IMR-90 (cell line): ENCODE measurements at regions not wholly inside any gene's neighbourhood (a gene's known extent, or its start where the extent isn't known, plus 50 kb on each side); places are given as distances from the start of the nearest gene placed in this dataset.

ENCODE experiments used
- ATAC-seq: fragments of 200-7000 bp; cut with Tn5 transposase; 2 replicates; pipeline ENCODE4 v1.9.1; 2020; ENCODE audit warnings: low read depth, mild to moderate bottlenecking, moderate library complexity
- BruUV-seq: library from RNA; stranded (reverse); fragments of 400-500 nt; replicated peaks from 2 replicates; lab custom pipeline; 2021; lab: Mats Ljungman, UMichigan
- CTCF ChIA-PET: fragments of 300-600 bp; formaldehyde crosslinking; extraction: SDS; loops from one replicate; lab custom pipeline; 2021; ENCODE audit warnings: antibody characterized with exemption; lab: Yijun Ruan, JAX
- POLR2A ChIA-PET: fragments of 300-600 bp; sonication (Branson Sonifier 250); formaldehyde crosslinking; loops from one replicate; lab custom pipeline; 2022; ENCODE audit warnings: antibody characterized with exemption; ENCODE audit not compliant: unreplicated experiment; lab: Charles Lee
- DNase-seq: peaks from one replicate; pipeline ENCODE4 v3.0.0; 2013
- H2AFZ ChIP-seq: replicated peaks from 2 replicates; pipeline ENCODE3; 2013; ENCODE audit warnings: low read length, mild to moderate bottlenecking; ENCODE audit not compliant: poor library complexity
- H2AK5ac ChIP-seq: 2 replicates; pipeline ENCODE4 v1.6.1; 2013; ENCODE audit warnings: low read depth, low read length, inconsistent platforms
- H2AK9ac ChIP-seq: replicated peaks from 2 replicates; pipeline ENCODE3; 2013; ENCODE audit warnings: mild to moderate bottlenecking, low read depth, low read length, moderate library complexity; ENCODE audit not compliant: poor library complexity
- H2BK120ac ChIP-seq: 2 replicates; pipeline ENCODE4 v1.6.1; 2013; ENCODE audit warnings: low read depth, low read length, inconsistent platforms
- H2BK15ac ChIP-seq: 3 replicates; pipeline ENCODE4 v1.6.1; 2013; ENCODE audit warnings: low read depth, low read length, inconsistent platforms
- H2BK20ac ChIP-seq: 2 replicates; pipeline ENCODE4 v1.6.1; 2013; ENCODE audit warnings: low read depth, mild to moderate bottlenecking, inconsistent platforms, low read length, moderate library complexity
- H2BK5ac ChIP-seq: 2 replicates; pipeline ENCODE4 v1.6.1; 2013; ENCODE audit warnings: mild to moderate bottlenecking, low read depth, low read length, inconsistent platforms; ENCODE audit not compliant: poor library complexity, severe bottlenecking
- H3K14ac ChIP-seq: replicated peaks from 2 replicates; pipeline ENCODE4 v1.6.1; 2013; ENCODE audit warnings: low read depth, low read length, inconsistent platforms
- H3K18ac ChIP-seq: 2 replicates; pipeline ENCODE4 v1.6.1; 2013; ENCODE audit warnings: low read depth, low read length, control low read depth
- H3K23ac ChIP-seq: 2 replicates; pipeline ENCODE4 v1.6.1; 2013; ENCODE audit warnings: low read depth, low read length, inconsistent platforms
- H3K27ac ChIP-seq: 2 replicates; pipeline ENCODE4 v1.5.1; 2013; ENCODE audit warnings: mild to moderate bottlenecking, control low read depth, low read length; ENCODE audit not compliant: insufficient read depth
- H3K27me3 ChIP-seq: 2 replicates; pipeline ENCODE4 v1.6.1; 2013; ENCODE audit warnings: low read length; ENCODE audit not compliant: control insufficient read depth, insufficient read depth
- H3K36me3 ChIP-seq: 2 replicates; pipeline ENCODE4 v1.6.1; 2013; ENCODE audit warnings: low read length, mixed read lengths; ENCODE audit not compliant: control insufficient read depth, insufficient read depth
- H3K4ac ChIP-seq: 2 replicates; pipeline ENCODE4 v1.6.1; 2013; ENCODE audit warnings: low read depth, low read length, inconsistent platforms
- H3K4me1 ChIP-seq: 2 replicates; pipeline ENCODE4 v1.6.1; 2013; ENCODE audit warnings: low read length, mixed read lengths; ENCODE audit not compliant: control insufficient read depth, insufficient read depth
- H3K4me2 ChIP-seq: 2 replicates; pipeline ENCODE4 v1.6.1; 2013; ENCODE audit warnings: low read depth, mild to moderate bottlenecking, control low read depth, low read length, moderate library complexity
- H3K4me3 ChIP-seq: 2 replicates; pipeline ENCODE4 v1.5.1; 2013; ENCODE audit warnings: low read depth, mild to moderate bottlenecking, control low read depth, low read length, moderate library complexity; ENCODE audit not compliant: insufficient read depth
- H3K56ac ChIP-seq: 2 replicates; pipeline ENCODE4 v1.6.1; 2013; ENCODE audit warnings: low read length, inconsistent platforms; ENCODE audit not compliant: insufficient read depth; ENCODE audit errors: extremely low read depth
- H3K79me1 ChIP-seq, 2 experiments: 2 replicates each; pipeline ENCODE4 v1.6.1; 2013; ENCODE audit warnings: low read length in 2 of 2, inconsistent platforms in 1 of 2, low read depth in 1 of 2
- H3K9ac ChIP-seq: 2 replicates; pipeline ENCODE4 v1.6.1; 2013; ENCODE audit warnings: low read depth, low read length, control low read depth
- H3K9me1 ChIP-seq: 2 replicates; pipeline ENCODE4 v1.6.1; 2013; ENCODE audit warnings: low read length, inconsistent platforms; ENCODE audit not compliant: insufficient read depth
- H3K9me3 ChIP-seq: 2 replicates; pipeline ENCODE4 v1.6.1; 2013; ENCODE audit warnings: low read length; ENCODE audit not compliant: control insufficient read depth, insufficient read depth
- H4K20me1 ChIP-seq: 2 replicates; pipeline ENCODE4 v1.6.1; 2013; ENCODE audit warnings: low read length, inconsistent platforms; ENCODE audit not compliant: insufficient read depth
- H4K5ac ChIP-seq: 2 replicates; pipeline ENCODE4 v1.6.1; 2013; ENCODE audit warnings: mild to moderate bottlenecking, low read depth, low read length, control low read depth
- H4K8ac ChIP-seq, 2 experiments: 2 replicates each; pipeline ENCODE4 v1.6.1; 2013; ENCODE audit warnings: low read depth in 2 of 2, low read length in 2 of 2, control low read depth in 1 of 2, inconsistent platforms in 1 of 2
- H4K91ac ChIP-seq: 2 replicates; pipeline ENCODE4 v1.6.1; 2013; ENCODE audit warnings: low read depth, low read length, inconsistent platforms; ENCODE audit not compliant: insufficient read depth
- CEBPB ChIP-seq: IDR thresholded peaks from 2 replicates; pipeline ENCODE4 v1.6.1; 2012; ENCODE audit warnings: low read depth, low read length, improper control_type of control experiment
- CHD1 ChIP-seq: IDR thresholded peaks from 2 replicates; pipeline ENCODE4 v1.6.1; 2012; ENCODE audit warnings: low read depth, low read length, improper control_type of control experiment
- FOS ChIP-seq: fragments of 150-350 bp; IDR thresholded peaks from 2 replicates; pipeline ENCODE4 v1.6.1; 2016; ENCODE audit warnings: low read depth, low read length
- MAZ ChIP-seq: IDR thresholded peaks from 2 replicates; pipeline ENCODE4 v1.6.1; 2012; ENCODE audit warnings: low read depth, mild to moderate bottlenecking, low read length, improper control_type of control experiment, moderate library complexity, borderline replicate concordance
- MXI1 ChIP-seq: IDR thresholded peaks from 2 replicates; pipeline ENCODE4 v1.6.1; 2012; ENCODE audit warnings: low read depth, mild to moderate bottlenecking, low read length, moderate library complexity, borderline replicate concordance
- NFE2L2 ChIP-seq: fragments of 150-350 bp; IDR thresholded peaks from 2 replicates; pipeline ENCODE4 v1.6.1; 2016; ENCODE audit warnings: low read depth, mild to moderate bottlenecking, low read length
- POLR2A ChIP-seq: IDR thresholded peaks from 2 replicates; pipeline ENCODE4 v1.6.1; 2012; ENCODE audit warnings: mild to moderate bottlenecking, low read depth, low read length
- RAD21 ChIP-seq: IDR thresholded peaks from 2 replicates; pipeline ENCODE4 v1.6.1; 2012; ENCODE audit warnings: low read length, improper control_type of control experiment
- RCOR1 ChIP-seq: IDR thresholded peaks from 2 replicates; pipeline ENCODE4 v1.6.1; 2012; ENCODE audit warnings: mild to moderate bottlenecking, low read length, improper control_type of control experiment; ENCODE audit not compliant: insufficient replicate concordance
- RFX5 ChIP-seq: IDR thresholded peaks from 2 replicates; pipeline ENCODE4 v1.8.0; 2012; ENCODE audit warnings: low read depth, mild to moderate bottlenecking, low read length, moderate library complexity
- WGBS, 2 experiments: methylation state at CpG; one replicate each; pipeline versions ENCODE4 v1.1.5 to v1.1.7; 2013; ENCODE audit warnings: missing lambda C conversion rate in 2 of 2; ENCODE audit not compliant: insufficient read length in 1 of 2; ENCODE audit errors: extremely low coverage in 2 of 2; 5-methylcytosine and 5-hydroxymethylcytosine counted together
- dilution Hi-C: fragments of 300-500 bp; cut with HindIII; formaldehyde crosslinking; loops from one replicate; pipeline ENCODE4 v1.14.3; 2018; ENCODE audit warnings: low sequenced_read_pairs; ENCODE audit not compliant: unreplicated experiment
- in situ Hi-C: fragments of 300-500 bp; cut with MboI; formaldehyde crosslinking; loops from 3 replicates; pipeline ENCODE4 v1.14.3; 2019; ENCODE audit warnings: low sequenced_read_pairs, inconsistent platforms, mixed read lengths
- intact Hi-C: fragments of 100-400 bp; cut with micrococcal nuclease; formaldehyde crosslinking; loops from 2 replicates; pipeline ENCODE4 v1.10.0; 2022
- TF ChIP-seq, protein P1 (sequence below): conservative IDR thresholded peaks from 2 replicates; pipeline ENCODE4 v1.5.1; 2012; ENCODE audit warnings: mild to moderate bottlenecking, low read depth, low read length, improper control_type of control experiment
- TF ChIP-seq, protein P2 (sequence below): fragments of 150-350 bp; IDR thresholded peaks from 2 replicates; pipeline ENCODE4 v1.6.1; 2016; ENCODE audit warnings: low read depth, mild to moderate bottlenecking, low read length, moderate library complexity, borderline replicate concordance

DNA sequence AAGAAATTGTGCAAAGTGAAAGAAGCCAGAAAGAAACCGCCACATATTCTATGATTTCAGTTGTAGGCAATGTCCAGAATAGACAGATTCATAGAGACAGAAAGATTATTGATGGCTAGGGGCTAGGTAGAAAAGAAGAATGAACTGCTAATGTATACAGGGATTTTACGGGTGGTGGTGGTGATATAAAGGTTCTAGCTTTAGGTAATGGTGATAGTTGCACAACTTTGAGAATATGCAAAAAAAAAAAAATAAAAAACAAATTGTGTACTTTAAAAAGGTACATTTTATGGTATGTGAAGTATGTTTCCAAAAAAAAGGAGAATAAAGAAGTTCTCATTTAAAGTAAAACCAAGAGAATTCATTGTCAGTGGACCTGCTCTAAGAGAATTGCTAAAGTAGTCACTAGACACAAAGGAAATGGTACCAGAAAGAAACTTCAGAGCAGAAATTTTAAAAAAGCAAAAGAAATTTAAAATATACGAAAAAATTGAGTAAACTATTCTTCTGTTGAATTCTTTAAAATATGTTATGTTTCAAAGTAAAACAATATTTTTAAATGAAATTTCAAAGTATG lies 680.1 kb downstream of the UQCRFS1 start:
- Histone ChIP-seq H4K8ac (no peak overlapping the region), H3K4ac (no peak overlapping the region), H2AFZ (no peak overlapping the region), H3K4me1 (no peaks in the 10 kb centered on the region), H4K20me1 (no peaks in the 10 kb centered on the region), H4K5ac (no peak overlapping the region), H3K9me3 (peaks cover 9% of the 10 kb centered on the region; the same call in 1 of the 2 replicates), H2AK5ac (no peak overlapping the region), H2BK15ac (no peak overlapping the region), H3K27ac (no peak overlapping the region), H2BK5ac (no peak overlapping the region), H3K27me3 (no peaks in the 10 kb centered on the region), H3K36me3 (no peaks in the 10 kb centered on the region), H3K23ac (no peak overlapping the region), H2BK120ac (no peak overlapping the region), H3K9ac (no peak overlapping the region), H3K14ac (no peak overlapping the region), H2BK20ac (no peak overlapping the region), H3K4me2 (no peak overlapping the region), H2AK9ac (no peak overlapping the region), H4K91ac (no peak overlapping the region), H3K9me1 (no peaks in the 10 kb centered on the region), H3K79me1 (no peaks in the 10 kb centered on the region), H3K4me3 (no peak overlapping the region), H3K56ac (no peak overlapping the region), H3K18ac (no peak overlapping the region)
- WGBS, 2 experiments, result 60% methylated on average over 1 of the region's 3 CpGs; no CpG with 5 or more reads in 1 of the 2 experiments
- intact Hi-C loops, result no loop called here
- in situ Hi-C loops, result no loop called here
- ATAC-seq, result no peak
- dilution Hi-C loops, result no loop called here
- no peak for DNase-seq
- ChIA-PET CTCF (no interaction called here), POLR2A (no interaction called here)
- no TSS peak for BruUV-seq
- TF ChIP-seq CHD1 (no peak), NFE2L2 (no peak), RCOR1 (no peak), FOS (no peak), CEBPB (no peak), RFX5 (no peak), RAD21 (no peak), POLR2A (no peak), MXI1 (no peak), MAZ (no peak)
- TF ChIP-seq, protein P1, sequence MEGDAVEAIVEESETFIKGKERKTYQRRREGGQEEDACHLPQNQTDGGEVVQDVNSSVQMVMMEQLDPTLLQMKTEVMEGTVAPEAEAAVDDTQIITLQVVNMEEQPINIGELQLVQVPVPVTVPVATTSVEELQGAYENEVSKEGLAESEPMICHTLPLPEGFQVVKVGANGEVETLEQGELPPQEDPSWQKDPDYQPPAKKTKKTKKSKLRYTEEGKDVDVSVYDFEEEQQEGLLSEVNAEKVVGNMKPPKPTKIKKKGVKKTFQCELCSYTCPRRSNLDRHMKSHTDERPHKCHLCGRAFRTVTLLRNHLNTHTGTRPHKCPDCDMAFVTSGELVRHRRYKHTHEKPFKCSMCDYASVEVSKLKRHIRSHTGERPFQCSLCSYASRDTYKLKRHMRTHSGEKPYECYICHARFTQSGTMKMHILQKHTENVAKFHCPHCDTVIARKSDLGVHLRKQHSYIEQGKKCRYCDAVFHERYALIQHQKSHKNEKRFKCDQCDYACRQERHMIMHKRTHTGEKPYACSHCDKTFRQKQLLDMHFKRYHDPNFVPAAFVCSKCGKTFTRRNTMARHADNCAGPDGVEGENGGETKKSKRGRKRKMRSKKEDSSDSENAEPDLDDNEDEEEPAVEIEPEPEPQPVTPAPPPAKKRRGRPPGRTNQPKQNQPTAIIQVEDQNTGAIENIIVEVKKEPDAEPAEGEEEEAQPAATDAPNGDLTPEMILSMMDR, result no peak
- TF ChIP-seq, protein P2, sequence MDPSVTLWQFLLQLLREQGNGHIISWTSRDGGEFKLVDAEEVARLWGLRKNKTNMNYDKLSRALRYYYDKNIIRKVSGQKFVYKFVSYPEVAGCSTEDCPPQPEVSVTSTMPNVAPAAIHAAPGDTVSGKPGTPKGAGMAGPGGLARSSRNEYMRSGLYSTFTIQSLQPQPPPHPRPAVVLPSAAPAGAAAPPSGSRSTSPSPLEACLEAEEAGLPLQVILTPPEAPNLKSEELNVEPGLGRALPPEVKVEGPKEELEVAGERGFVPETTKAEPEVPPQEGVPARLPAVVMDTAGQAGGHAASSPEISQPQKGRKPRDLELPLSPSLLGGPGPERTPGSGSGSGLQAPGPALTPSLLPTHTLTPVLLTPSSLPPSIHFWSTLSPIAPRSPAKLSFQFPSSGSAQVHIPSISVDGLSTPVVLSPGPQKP, result no peak
